HL-60 (cell line): ENCODE measurements at regions not wholly inside any gene's neighbourhood (a gene's known extent, or its start where the extent isn't known, plus 50 kb on each side); places are given as distances from the start of the nearest gene placed in this dataset.

Source experiments
- DNase-seq, 2 experiments: peaks; one replicate each; pipeline ENCODE4 v3.0.0-alpha.2; 2010 to 2020; ENCODE audit warnings: low read depth in 1 of 2, low spot score in 1 of 2
- H3K27ac ChIP-seq: fragments of 250-450 bp; sonication (Bioruptor Pico); replicated peaks from 2 replicates; pipeline ENCODE4 v1.5.1; 2020; ENCODE audit warnings: mild to moderate bottlenecking, moderate library complexity
- H3K27me3 ChIP-seq: fragments of 250-450 bp; sonication (Bioruptor Pico); 2 replicates; pipeline ENCODE4 v1.5.1; 2021; ENCODE audit warnings: mild to moderate bottlenecking, moderate library complexity; ENCODE audit not compliant: insufficient read depth, poor library complexity, severe bottlenecking
- H3K4me3 ChIP-seq: replicated peaks from 2 replicates; pipeline ENCODE4 v1.5.1; 2011; ENCODE audit warnings: mild to moderate bottlenecking, control low read depth, low read length; ENCODE audit not compliant: insufficient read depth
- CTCF ChIP-seq: IDR thresholded peaks from one replicate; pipeline ENCODE4 v1.5.1; 2011; ENCODE audit warnings: low read length, control low read depth, inconsistent platforms; ENCODE audit not compliant: insufficient read depth
- GABPA ChIP-seq: IDR thresholded peaks from 2 replicates; pipeline ENCODE4 v1.6.1; 2012; ENCODE audit warnings: low read depth
- POLR2AphosphoS5 ChIP-seq: IDR thresholded peaks from 2 replicates; pipeline ENCODE4 v1.6.1; 2012; ENCODE audit warnings: low read depth
- SPI1 ChIP-seq: IDR thresholded peaks from 2 replicates; pipeline ENCODE4 v1.6.1; 2012; ENCODE audit warnings: low read depth, mild to moderate bottlenecking, borderline replicate concordance
- TF ChIP-seq, protein P1 (sequence below): IDR thresholded peaks from 2 replicates; pipeline ENCODE4 v1.6.1; 2012; ENCODE audit warnings: low read depth; ENCODE audit not compliant: insufficient replicate concordance

GRCh38 chr5:106755066-106755465 lies 915.7 kb downstream of the EFNA5 start:
- no peak overlapping the region for H3K4me3 ChIP-seq
- DNase-seq: no peak

DNA sequence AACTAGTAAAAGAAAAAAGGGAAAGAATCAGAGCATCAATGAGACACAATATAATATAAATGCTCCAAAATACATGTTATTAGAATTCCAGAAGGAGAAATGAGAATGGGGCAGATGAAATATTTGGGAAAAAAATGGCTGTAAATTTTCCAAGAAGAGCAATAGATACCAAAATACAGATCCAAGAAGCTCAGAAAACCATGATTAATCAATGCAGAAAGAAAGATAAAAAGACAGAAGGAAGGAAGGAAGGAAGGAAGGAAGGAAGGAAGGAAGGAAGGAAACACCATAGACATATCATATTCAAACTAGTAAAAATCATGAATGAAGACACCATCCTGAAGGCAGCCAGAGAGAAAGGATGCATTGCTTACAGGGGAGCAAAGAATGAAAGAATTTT lies 920.9 kb downstream of the EFNA5 start:
- Histone ChIP-seq H3K27ac (no peak overlapping the region), H3K27me3 (no peaks in the 10 kb centered on the region), H3K4me3 (no peak overlapping the region)
- DNase-seq: no peak
- no peak for TF ChIP-seq SPI1
- TF ChIP-seq, protein P1, sequence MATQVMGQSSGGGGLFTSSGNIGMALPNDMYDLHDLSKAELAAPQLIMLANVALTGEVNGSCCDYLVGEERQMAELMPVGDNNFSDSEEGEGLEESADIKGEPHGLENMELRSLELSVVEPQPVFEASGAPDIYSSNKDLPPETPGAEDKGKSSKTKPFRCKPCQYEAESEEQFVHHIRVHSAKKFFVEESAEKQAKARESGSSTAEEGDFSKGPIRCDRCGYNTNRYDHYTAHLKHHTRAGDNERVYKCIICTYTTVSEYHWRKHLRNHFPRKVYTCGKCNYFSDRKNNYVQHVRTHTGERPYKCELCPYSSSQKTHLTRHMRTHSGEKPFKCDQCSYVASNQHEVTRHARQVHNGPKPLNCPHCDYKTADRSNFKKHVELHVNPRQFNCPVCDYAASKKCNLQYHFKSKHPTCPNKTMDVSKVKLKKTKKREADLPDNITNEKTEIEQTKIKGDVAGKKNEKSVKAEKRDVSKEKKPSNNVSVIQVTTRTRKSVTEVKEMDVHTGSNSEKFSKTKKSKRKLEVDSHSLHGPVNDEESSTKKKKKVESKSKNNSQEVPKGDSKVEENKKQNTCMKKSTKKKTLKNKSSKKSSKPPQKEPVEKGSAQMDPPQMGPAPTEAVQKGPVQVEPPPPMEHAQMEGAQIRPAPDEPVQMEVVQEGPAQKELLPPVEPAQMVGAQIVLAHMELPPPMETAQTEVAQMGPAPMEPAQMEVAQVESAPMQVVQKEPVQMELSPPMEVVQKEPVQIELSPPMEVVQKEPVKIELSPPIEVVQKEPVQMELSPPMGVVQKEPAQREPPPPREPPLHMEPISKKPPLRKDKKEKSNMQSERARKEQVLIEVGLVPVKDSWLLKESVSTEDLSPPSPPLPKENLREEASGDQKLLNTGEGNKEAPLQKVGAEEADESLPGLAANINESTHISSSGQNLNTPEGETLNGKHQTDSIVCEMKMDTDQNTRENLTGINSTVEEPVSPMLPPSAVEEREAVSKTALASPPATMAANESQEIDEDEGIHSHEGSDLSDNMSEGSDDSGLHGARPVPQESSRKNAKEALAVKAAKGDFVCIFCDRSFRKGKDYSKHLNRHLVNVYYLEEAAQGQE: no peak
- no peak for TF ChIP-seq GABPA
- TF ChIP-seq CTCF: no peak
- no peak for TF ChIP-seq POLR2AphosphoS5

More at GRCh38 chr5:106755066-106755465, 915.7 kb downstream of the EFNA5 start:
- Histone ChIP-seq H3K27ac (no peak overlapping the region), H3K27me3 (no peaks in the 10 kb centered on the region)
- TF ChIP-seq, protein P1: no peak
- TF ChIP-seq SPI1 (no peak), CTCF (no peak), POLR2AphosphoS5 (no peak), GABPA (no peak)

DNA sequence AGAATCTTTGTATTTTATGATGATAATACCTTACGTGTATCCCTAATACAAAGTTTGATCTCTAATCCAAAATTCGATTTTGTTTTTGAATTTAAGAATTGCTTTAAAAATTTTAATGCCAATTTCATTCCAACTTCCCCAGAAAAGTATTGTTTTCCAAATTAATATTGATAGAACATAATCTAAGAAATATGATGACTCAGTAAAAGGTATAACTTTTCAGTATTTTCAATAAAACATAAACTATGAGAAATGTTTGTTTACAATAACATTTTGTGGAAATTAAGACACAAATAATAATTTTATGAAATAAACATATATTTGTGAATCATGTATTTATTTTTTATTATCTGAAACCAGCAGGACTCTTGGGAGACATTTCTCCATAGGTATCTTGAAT lies 931.6 kb downstream of the EFNA5 start:
- Histone ChIP-seq H3K27me3 (no peaks in the 10 kb centered on the region), H3K4me3 (no peak overlapping the region), H3K27ac (no peak overlapping the region)
- TF ChIP-seq CTCF (no peak), GABPA (no peak), POLR2AphosphoS5 (no peak), SPI1 (no peak)
- TF ChIP-seq, protein P1: no peak
- DNase-seq: no peak
